HEK293T (cell line): ENCODE measurements at regions not wholly inside any gene's neighbourhood (a gene's known extent, or its start where the extent isn't known, plus 50 kb on each side); places are given as distances from the start of the nearest gene placed in this dataset.
"Not testable (repeated sequence)": the region's sequence is repeated elsewhere in the genome, so short reads cannot be mapped to it uniquely, and the experiment has no call there.

Experiments
- CTCF ChIA-PET: fragments of 350-600 bp; formaldehyde crosslinking; extraction: SDS; loops from one replicate; lab custom pipeline; 2021; ENCODE audit warnings: antibody characterized with exemption, inconsistent platforms; lab: Yijun Ruan, JAX
- POLR2A ChIA-PET: fragments of 350-600 bp; formaldehyde crosslinking; extraction: SDS; loops from one replicate; lab custom pipeline; 2020; ENCODE audit warnings: antibody characterized with exemption, inconsistent platforms; lab: Yijun Ruan, JAX
- DNase-seq: peaks from one replicate; pipeline ENCODE4 v3.0.0; 2012; ENCODE audit warnings: mixed read lengths; ENCODE audit errors: extremely low spot score
- ARNT ChIP-seq: fragments of 450-650 bp; IDR thresholded peaks from 2 replicates; pipeline ENCODE4 v1.6.1; 2017; ENCODE audit warnings: mild to moderate bottlenecking
- BHLHE40 ChIP-seq: fragments of 450-650 bp; IDR thresholded peaks from 2 replicates; pipeline ENCODE4 v1.6.1; 2016; ENCODE audit warnings: mild to moderate bottlenecking, moderate library complexity, borderline replicate concordance
- CTBP1 ChIP-seq: fragments of 450-650 bp; IDR thresholded peaks from 2 replicates; pipeline ENCODE4 v1.6.1; 2016; ENCODE audit warnings: borderline replicate concordance
- ELF4 ChIP-seq: fragments of 450-650 bp; IDR thresholded peaks from 2 replicates; pipeline ENCODE4 v1.6.1; 2017; ENCODE audit warnings: antibody characterized with exemption
- FOXA1 ChIP-seq: fragments of 450-650 bp; IDR thresholded peaks from 2 replicates; pipeline ENCODE4 v1.6.1; 2016; ENCODE audit warnings: mild to moderate bottlenecking
- FOXK2 ChIP-seq: fragments of 450-650 bp; IDR thresholded peaks from 2 replicates; pipeline ENCODE4 v1.6.1; 2016; ENCODE audit warnings: mild to moderate bottlenecking
- FOXM1 ChIP-seq: fragments of 450-650 bp; IDR thresholded peaks from 2 replicates; pipeline ENCODE4 v1.6.1; 2017; ENCODE audit warnings: mild to moderate bottlenecking, borderline replicate concordance
- HDGF ChIP-seq: fragments of 450-650 bp; IDR thresholded peaks from 2 replicates; pipeline ENCODE4 v1.6.1; 2017; ENCODE audit warnings: antibody characterized with exemption, borderline replicate concordance
- L3MBTL2 ChIP-seq: fragments of 450-650 bp; conservative IDR thresholded peaks from 2 replicates; pipeline ENCODE4 v1.6.1; 2016; ENCODE audit warnings: mild to moderate bottlenecking
- LEF1 ChIP-seq: fragments of 450-650 bp; IDR thresholded peaks from 2 replicates; pipeline ENCODE4 v1.6.1; 2017; ENCODE audit warnings: mild to moderate bottlenecking, borderline replicate concordance
- NFRKB ChIP-seq: fragments of 450-650 bp; IDR thresholded peaks from 2 replicates; pipeline ENCODE4 v1.6.1; 2016; ENCODE audit warnings: mild to moderate bottlenecking, moderate library complexity
- PKNOX1 ChIP-seq: fragments of 450-650 bp; IDR thresholded peaks from 2 replicates; pipeline ENCODE4 v1.6.1; 2016
- SP1 ChIP-seq: fragments of 450-650 bp; IDR thresholded peaks from 2 replicates; pipeline ENCODE4 v1.6.1; 2017
- SUZ12 ChIP-seq: fragments of 450-650 bp; IDR thresholded peaks from 2 replicates; pipeline ENCODE4 v1.6.1; 2016; ENCODE audit warnings: mild to moderate bottlenecking
- TARDBP ChIP-seq: fragments of 450-650 bp; IDR thresholded peaks from 2 replicates; pipeline ENCODE4 v1.6.1; 2016
- ZNF384 ChIP-seq: fragments of 450-650 bp; IDR thresholded peaks from 2 replicates; pipeline ENCODE4 v1.6.1; 2016

GRCh38 chr13:106088085-106088484 lies 447.4 kb downstream of the EFNB2 start:
- POLR2A ChIA-PET = no interaction called here
- TF ChIP-seq LEF1 (no peak), BHLHE40 (no peak), SP1 (no peak), L3MBTL2 (no peak), FOXK2 (no peak), CTBP1 (no peak), TARDBP (no peak), HDGF (no peak), PKNOX1 (no peak), NFRKB (no peak), SUZ12 (no peak), ARNT (no peak)
- CTCF ChIA-PET = no interaction called here
- no peak for DNase-seq

GRCh38 chr13:106087201-106087600 lies 448.3 kb downstream of the EFNB2 start:
- POLR2A ChIA-PET = no interaction called here
- no peak for TF ChIP-seq CTBP1
- DNase-seq = no peak
- CTCF ChIA-PET = no interaction called here

- CTCF ChIA-PET = no interaction called here
- POLR2A ChIA-PET = no interaction called here
- no peak for DNase-seq
- TF ChIP-seq PKNOX1 (no peak), HDGF (no peak), SP1 (no peak), FOXK2 (no peak), NFRKB (no peak), BHLHE40 (no peak), L3MBTL2 (no peak), CTBP1 (no peak), ELF4 (no peak), TARDBP (no peak), SUZ12 (no peak), ARNT (no peak), LEF1 (no peak), ZNF384 (no peak), FOXM1 (no peak), FOXA1 (no peak)
These were observed 451.7 kb downstream of the EFNB2 start for GRCh38 chr13:106083620-106084350.

- DNase-seq, POLR2A ChIA-PET: not testable (repeated sequence)
- CTCF ChIA-PET = interaction anchor here (0.6 to 0.7 kb wide), 2 partner anchors 333 to 442 kb away, joined by 3 read pairs; no protein-coding TSS in a partner anchor
These were observed 454.2 kb downstream of the EFNB2 start for GRCh38 chr13:106081221-106081620.

GRCh38 chr13:106078191-106078590 lies 457.3 kb downstream of the EFNB2 start:
- TF ChIP-seq FOXA1 = no peak
- no peak for TF ChIP-seq TARDBP
- no peak for TF ChIP-seq L3MBTL2
- TF ChIP-seq CTBP1 = no peak
- TF ChIP-seq BHLHE40 = no peak
- TF ChIP-seq ARNT = no peak
- TF ChIP-seq NFRKB = no peak
- TF ChIP-seq ELF4 = no peak
- TF ChIP-seq PKNOX1 = no peak
- TF ChIP-seq SUZ12 = no peak
- TF ChIP-seq SP1 = no peak
- no peak for TF ChIP-seq FOXM1
- no peak for TF ChIP-seq HDGF
- no peak for TF ChIP-seq FOXK2
- TF ChIP-seq ZNF384 = no peak
- TF ChIP-seq LEF1 = no peak
- POLR2A ChIA-PET = no interaction called here
- no peak for DNase-seq
- CTCF ChIA-PET = no interaction called here

GRCh38 chr13:106077017-106077416 lies 458.4 kb downstream of the EFNB2 start:
- ChIA-PET POLR2A (no interaction called here), CTCF (interaction anchor here (0.6 kb wide), 1 partner anchor 434 kb away, joined by 3 read pairs; no protein-coding TSS in a partner anchor)
- DNase-seq = no peak
- TF ChIP-seq CTBP1 = no peak
- no peak for TF ChIP-seq ARNT
- no peak for TF ChIP-seq SUZ12
- TF ChIP-seq TARDBP = no peak
- no peak for TF ChIP-seq ZNF384
- no peak for TF ChIP-seq LEF1
- TF ChIP-seq L3MBTL2 = no peak
- TF ChIP-seq FOXM1 = no peak
- TF ChIP-seq NFRKB = no peak
- TF ChIP-seq BHLHE40 = no peak
- TF ChIP-seq SP1 = no peak
- TF ChIP-seq ELF4 = no peak
- TF ChIP-seq FOXK2 = no peak
- TF ChIP-seq FOXA1 = no peak
- TF ChIP-seq HDGF = no peak
